Lower leg skin (tissue), 3 donors: ENCODE measurements at regions not wholly inside any gene's neighbourhood (a gene's known extent, or its start where the extent isn't known, plus 50 kb on each side); places are given as distances from the start of the nearest gene placed in this dataset.

Experiments used
- CTCF ChIP-seq, 3 donors: fragments of 450-650 bp; IDR thresholded peaks; one replicate each; pipeline ENCODE4 v1.5.1; 2016; ENCODE audit warnings: antibody characterized with exemption in 3 of 3, mild to moderate bottlenecking in 3 of 3, moderate library complexity in 2 of 3
- POLR2A ChIP-seq, 2 donors: fragments of 450-650 bp; IDR thresholded peaks; one replicate each; pipeline ENCODE4 v1.6.1; 2016 to 2017; ENCODE audit warnings: antibody characterized with exemption in 2 of 2, mild to moderate bottlenecking in 1 of 2, moderate library complexity in 1 of 2

DNA sequence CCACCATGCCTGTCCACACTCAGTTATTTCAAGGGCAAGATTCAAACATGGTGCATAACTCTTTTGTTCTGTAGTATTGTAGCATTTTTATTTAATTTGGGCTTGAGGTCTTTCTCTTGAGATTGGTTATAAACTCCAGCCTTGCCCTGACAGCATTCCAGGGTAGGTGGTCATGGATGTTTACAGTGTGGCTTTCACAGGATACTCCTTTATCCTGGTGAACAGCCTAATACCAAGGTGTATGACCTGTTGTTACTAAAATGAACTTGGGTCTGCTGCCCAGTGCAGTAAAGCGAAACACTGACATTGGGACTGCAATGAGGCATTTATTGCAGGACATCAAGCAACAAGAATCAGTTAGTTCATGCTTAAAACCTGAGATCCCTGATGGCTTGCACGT is 434.8 kb downstream of the ANKRD50 start:
- TF ChIP-seq CTCF (IDR thresholded peaks at IDR 0.05) (no peak), POLR2A (IDR thresholded peaks at IDR 0.05) (no peak)
